ENCODE measurements at regions not wholly inside any gene's neighbourhood (a gene's known extent, or its start where the extent isn't known, plus 50 kb on each side); places are given as distances from the start of the nearest gene placed in this dataset.

- no peak for TF ChIP-seq REST (IDR thresholded peaks at IDR 0.05; ENCODE audit: insufficient read depth in 1 of 2, low read depth in 2 of 2, low read length in 2 of 2)
- no peak for TF ChIP-seq TAF1 (IDR thresholded peaks at IDR 0.05; ENCODE audit: borderline replicate concordance, insufficient read depth, low read length)
- TF ChIP-seq POLR2AphosphoS5 (IDR thresholded peaks at IDR 0.05; ENCODE audit: low read depth, low read length): no peak
- TF ChIP-seq SIN3A (IDR thresholded peaks at IDR 0.05; ENCODE audit: borderline replicate concordance, insufficient read depth, low read length): no peak
- TF ChIP-seq FOXP2 (optimal IDR thresholded peaks at IDR 0.05; ENCODE audit: borderline replicate concordance, extremely low read depth, extremely low read length, insufficient read depth): no peak
Observed at GRCh38 chr13:57799624-57800023, 168.1 kb downstream of the PCDH17 start.
